Astrocyte (in vitro differentiated cells and primary cell): ENCODE measurements at regions not wholly inside any gene's neighbourhood (a gene's known extent, or its start where the extent isn't known, plus 50 kb on each side); places are given as distances from the start of the nearest gene placed in this dataset.
"Not testable (repeated sequence)": the region's sequence is repeated elsewhere in the genome, so short reads cannot be mapped to it uniquely, and the experiment has no call there.

Experiments
- EZH2 ChIP-seq: IDR thresholded peaks from 2 replicates; pipeline ENCODE4 v1.6.1; 2012; ENCODE audit warnings: mild to moderate bottlenecking, low read length, inconsistent platforms; ENCODE audit not compliant: insufficient read depth
- TF ChIP-seq, protein P1 (sequence below): IDR thresholded peaks from 2 replicates; pipeline ENCODE4 v1.5.1; 2011; ENCODE audit warnings: low read depth, mild to moderate bottlenecking, inconsistent platforms, low read length, moderate library complexity; ENCODE audit not compliant: insufficient read depth

DNA sequence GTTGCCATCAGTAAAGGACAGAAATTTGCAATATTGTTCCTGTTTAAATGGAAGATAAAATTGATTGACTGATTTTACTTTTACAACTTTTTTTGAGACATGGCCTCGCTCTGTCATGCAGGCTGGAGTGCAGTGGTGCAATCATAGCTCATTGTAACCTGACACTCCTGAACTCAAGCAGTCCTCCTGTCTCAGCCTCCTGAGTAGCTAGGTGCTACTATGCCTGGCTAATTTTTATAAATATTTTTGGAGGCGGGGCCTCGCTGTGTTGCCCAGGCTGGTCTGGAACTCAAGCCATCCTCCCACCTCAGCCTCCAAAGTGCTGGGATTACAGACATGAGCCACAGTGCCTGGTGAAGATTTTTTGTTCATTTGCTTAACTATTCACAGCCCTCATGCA is 96.8 kb upstream of the GARIN1A start:
- TF ChIP-seq EZH2: not testable (repeated sequence)
- TF ChIP-seq, protein P1, sequence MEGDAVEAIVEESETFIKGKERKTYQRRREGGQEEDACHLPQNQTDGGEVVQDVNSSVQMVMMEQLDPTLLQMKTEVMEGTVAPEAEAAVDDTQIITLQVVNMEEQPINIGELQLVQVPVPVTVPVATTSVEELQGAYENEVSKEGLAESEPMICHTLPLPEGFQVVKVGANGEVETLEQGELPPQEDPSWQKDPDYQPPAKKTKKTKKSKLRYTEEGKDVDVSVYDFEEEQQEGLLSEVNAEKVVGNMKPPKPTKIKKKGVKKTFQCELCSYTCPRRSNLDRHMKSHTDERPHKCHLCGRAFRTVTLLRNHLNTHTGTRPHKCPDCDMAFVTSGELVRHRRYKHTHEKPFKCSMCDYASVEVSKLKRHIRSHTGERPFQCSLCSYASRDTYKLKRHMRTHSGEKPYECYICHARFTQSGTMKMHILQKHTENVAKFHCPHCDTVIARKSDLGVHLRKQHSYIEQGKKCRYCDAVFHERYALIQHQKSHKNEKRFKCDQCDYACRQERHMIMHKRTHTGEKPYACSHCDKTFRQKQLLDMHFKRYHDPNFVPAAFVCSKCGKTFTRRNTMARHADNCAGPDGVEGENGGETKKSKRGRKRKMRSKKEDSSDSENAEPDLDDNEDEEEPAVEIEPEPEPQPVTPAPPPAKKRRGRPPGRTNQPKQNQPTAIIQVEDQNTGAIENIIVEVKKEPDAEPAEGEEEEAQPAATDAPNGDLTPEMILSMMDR: not testable (repeated sequence)
